ENCODE measurements at regions not wholly inside any gene's neighbourhood (a gene's known extent, or its start where the extent isn't known, plus 50 kb on each side); places are given as distances from the start of the nearest gene placed in this dataset.
"Not testable (repeated sequence)": the region's sequence is repeated elsewhere in the genome, so short reads cannot be mapped to it uniquely, and the experiment has no call there.

- no peak for DNase-seq (ENCODE audit: low spot score)
These were observed 110.9 kb upstream of the CSNK1A1L start for GRCh38 chr13:37216331-37216730.

GRCh38 chr13:37212826-37213225 lies 107.4 kb upstream of the CSNK1A1L start:
- no peak for DNase-seq (ENCODE audit: low spot score)

- DNase-seq (ENCODE audit: low spot score): no peak
These were observed 106.0 kb upstream of the CSNK1A1L start for GRCh38 chr13:37211487-37211886.

GRCh38 chr13:37209621-37210580 lies 104.4 kb upstream of the CSNK1A1L start:
- no peak for DNase-seq (ENCODE audit: low spot score)

- DNase-seq (ENCODE audit: low spot score): no peak
These were observed 102.4 kb upstream of the CSNK1A1L start for GRCh38 chr13:37207691-37208451.

- no peak for DNase-seq (ENCODE audit: low spot score)
These were observed 96.8 kb upstream of the CSNK1A1L start for GRCh38 chr13:37202264-37202663.

- no peak for DNase-seq (ENCODE audit: low spot score)
These were observed 95.6 kb upstream of the CSNK1A1L start for GRCh38 chr13:37201081-37201480.

- no peak for DNase-seq (ENCODE audit: low spot score)
These were observed 93.2 kb upstream of the CSNK1A1L start for GRCh38 chr13:37198629-37199028.

- DNase-seq (ENCODE audit: low spot score): no peak
These were observed 90.2 kb upstream of the CSNK1A1L start for GRCh38 chr13:37195621-37196020.

- DNase-seq (ENCODE audit: low spot score): no peak
These were observed 89.0 kb upstream of the CSNK1A1L start for GRCh38 chr13:37194428-37194861.

GRCh38 chr13:37192956-37193355 lies 87.5 kb upstream of the CSNK1A1L start:
- no peak for DNase-seq (ENCODE audit: low spot score)

- DNase-seq (ENCODE audit: low spot score): no peak
These were observed 82.2 kb upstream of the CSNK1A1L start for GRCh38 chr13:37187621-37188020.

GRCh38 chr13:37187105-37187504 lies 81.6 kb upstream of the CSNK1A1L start:
- DNase-seq (ENCODE audit: low spot score): no peak

GRCh38 chr13:37181620-37182019 lies 76.2 kb upstream of the CSNK1A1L start:
- DNase-seq (ENCODE audit: low spot score): no peak

GRCh38 chr13:37179645-37180044 lies 74.2 kb upstream of the CSNK1A1L start:
- DNase-seq (ENCODE audit: low spot score): no peak

- DNase-seq (ENCODE audit: low spot score): no peak
These were observed 71.7 kb upstream of the CSNK1A1L start for GRCh38 chr13:37177125-37177524.

- DNase-seq (ENCODE audit: low spot score): no peak
These were observed 70.5 kb upstream of the CSNK1A1L start for GRCh38 chr13:37175996-37176395.

GRCh38 chr13:37173214-37173613 lies 67.8 kb upstream of the CSNK1A1L start:
- DNase-seq (ENCODE audit: low spot score): peak; percentile 8

- not testable (repeated sequence) for DNase-seq (ENCODE audit: low spot score)
These were observed 66.8 kb upstream of the CSNK1A1L start for GRCh38 chr13:37172226-37172625.

GRCh38 chr13:37168926-37169325 lies 63.5 kb upstream of the CSNK1A1L start:
- no peak for DNase-seq (ENCODE audit: low spot score)

GRCh38 chr13:37168151-37168550 lies 62.7 kb upstream of the CSNK1A1L start:
- no peak for DNase-seq (ENCODE audit: low spot score)

- DNase-seq (ENCODE audit: low spot score): no peak
These were observed 59.2 kb upstream of the CSNK1A1L start for GRCh38 chr13:37164635-37165034.

- no peak for DNase-seq (ENCODE audit: low spot score)
These were observed 58.3 kb upstream of the CSNK1A1L start for GRCh38 chr13:37163641-37164265.

All from RKO (cell line).